ENCODE measurements at regions not wholly inside any gene's neighbourhood (a gene's known extent, or its start where the extent isn't known, plus 50 kb on each side); places are given as distances from the start of the nearest gene placed in this dataset.

- TF ChIP-seq POLR2AphosphoS5 (IDR thresholded peaks at IDR 0.05; ENCODE audit: low read depth, low read length) (no peak), RXRA (IDR thresholded peaks at IDR 0.05; ENCODE audit: insufficient read depth, low read depth, low read length) (no peak)
Observed at GRCh38 chr1:201775380-201775779, 53.6 kb upstream of the IPO9 start (continued).

Measured in H1 (cell line).